Activated CD4-positive, alpha-beta T cell treated with anti-CD3 and anti-CD28 coated beads, Interleukin-2, amount 50 U/mL, for 16 hours (primary cell): ENCODE measurements at regions not wholly inside any gene's neighbourhood (a gene's known extent, or its start where the extent isn't known, plus 50 kb on each side); places are given as distances from the start of the nearest gene placed in this dataset.
"Not testable (repeated sequence)": the region's sequence is repeated elsewhere in the genome, so short reads cannot be mapped to it uniquely, and the experiment has no call there.

Experiments used
- DNase-seq: peaks from one replicate; pipeline ENCODE4 v3.0.0-alpha.2; 2020

DNA sequence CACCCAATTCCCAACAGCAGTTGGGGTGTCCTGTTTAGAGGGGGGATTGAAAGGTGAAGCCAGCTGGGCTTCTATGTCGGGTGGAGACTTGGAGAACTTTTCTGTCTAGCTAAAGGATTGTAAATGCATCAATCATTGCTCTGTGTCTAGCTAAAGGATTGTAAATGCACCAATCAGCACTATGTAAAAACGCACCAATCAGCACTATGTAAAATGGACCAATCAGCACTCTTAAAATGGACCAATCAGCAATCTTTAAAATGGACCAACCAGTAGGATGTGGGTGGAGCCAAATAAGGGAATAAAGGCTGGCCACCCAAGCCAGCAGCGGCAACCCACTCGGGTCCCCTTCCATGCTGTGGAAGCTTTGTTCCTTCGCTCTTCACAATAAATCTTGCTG lies 1518.6 kb upstream of the RAG2 start:
- not testable (repeated sequence) for DNase-seq

DNA sequence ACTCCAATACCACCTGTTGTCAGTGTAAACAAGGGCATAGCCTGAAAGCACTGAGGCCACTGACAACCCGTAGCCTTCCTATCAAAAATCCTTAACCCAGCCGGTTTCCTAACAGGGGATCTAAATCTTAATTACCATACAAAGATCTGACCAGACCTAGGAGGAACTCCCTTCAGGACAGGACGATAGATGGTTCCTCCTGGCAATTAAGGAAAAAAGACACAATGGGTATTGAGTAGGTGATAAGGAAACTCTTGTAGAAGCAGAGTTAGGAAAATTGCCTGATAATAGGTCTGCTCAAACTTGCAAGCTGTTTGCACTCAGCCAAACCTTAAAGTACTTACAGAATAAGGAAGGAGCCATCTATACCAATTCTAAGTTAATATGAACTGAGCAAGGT lies 1517.3 kb upstream of the RAG2 start:
- DNase-seq: not testable (repeated sequence)

DNA sequence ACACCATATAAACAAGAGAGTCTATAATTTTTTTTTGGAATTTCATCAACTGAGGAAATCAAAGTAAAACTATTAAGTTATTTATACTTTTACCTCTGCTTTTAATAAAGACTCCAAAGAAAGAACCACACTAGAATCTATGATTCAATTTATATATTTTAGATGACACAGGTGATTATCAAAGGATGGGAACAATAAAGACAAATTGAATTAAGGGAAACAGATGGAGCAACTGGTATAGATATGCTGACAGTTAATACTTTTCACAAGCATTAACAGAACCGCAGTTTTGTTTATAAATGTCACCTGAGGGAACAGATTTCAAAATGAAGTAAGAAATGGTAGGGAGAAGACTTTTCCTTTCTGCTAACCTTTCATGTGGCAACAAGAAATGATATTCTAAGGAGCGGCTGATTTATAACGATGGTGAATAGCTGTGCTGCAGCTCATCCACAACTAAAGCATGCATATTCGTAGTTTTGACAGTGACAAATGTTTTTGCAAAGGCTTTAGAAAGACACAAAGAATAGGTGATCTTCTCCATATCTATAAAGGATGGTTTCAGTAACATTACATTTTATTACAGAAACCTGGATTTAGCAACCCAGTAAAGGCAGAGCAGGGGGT lies 1502.9 kb upstream of the RAG2 start:
- no peak for DNase-seq

DNA sequence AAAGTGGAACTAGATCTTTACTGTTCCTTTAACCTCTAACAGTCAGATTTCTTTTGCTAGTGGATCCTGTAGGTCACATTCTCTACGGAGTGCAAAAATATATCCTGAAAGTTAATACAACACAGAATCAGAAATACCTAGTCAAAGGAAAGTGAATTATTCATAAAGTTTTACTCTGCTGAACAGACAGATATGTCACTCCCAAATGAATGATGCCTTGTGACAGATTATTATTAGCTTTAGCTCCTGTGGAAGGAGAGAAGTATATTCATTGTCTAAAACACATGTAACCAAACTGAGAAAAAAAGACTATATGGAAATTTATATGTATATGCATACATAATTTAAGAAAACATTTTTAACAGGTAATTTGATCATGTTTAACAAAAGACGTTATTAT lies 1497.2 kb upstream of the RAG2 start:
- DNase-seq: no peak

DNA sequence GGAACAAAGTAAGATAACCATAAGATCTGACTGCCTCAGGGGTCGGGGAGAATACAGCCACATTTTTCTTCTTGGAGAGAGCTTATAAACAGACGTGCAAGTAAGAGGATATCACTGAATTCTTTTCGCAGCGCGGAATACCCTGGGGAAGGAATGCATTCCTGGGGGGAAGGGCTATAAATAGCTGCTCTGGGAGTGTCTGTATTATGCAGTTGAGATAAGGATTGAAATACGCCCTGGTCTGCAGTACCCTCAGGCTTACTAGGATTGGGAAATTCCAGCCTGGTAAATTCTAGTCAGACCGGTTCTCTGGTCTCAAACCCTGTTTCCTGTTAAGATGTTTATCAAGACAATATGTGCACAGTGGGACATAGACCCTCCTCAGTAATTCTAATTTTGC lies 1491.7 kb upstream of the RAG2 start:
- no peak for DNase-seq

DNA sequence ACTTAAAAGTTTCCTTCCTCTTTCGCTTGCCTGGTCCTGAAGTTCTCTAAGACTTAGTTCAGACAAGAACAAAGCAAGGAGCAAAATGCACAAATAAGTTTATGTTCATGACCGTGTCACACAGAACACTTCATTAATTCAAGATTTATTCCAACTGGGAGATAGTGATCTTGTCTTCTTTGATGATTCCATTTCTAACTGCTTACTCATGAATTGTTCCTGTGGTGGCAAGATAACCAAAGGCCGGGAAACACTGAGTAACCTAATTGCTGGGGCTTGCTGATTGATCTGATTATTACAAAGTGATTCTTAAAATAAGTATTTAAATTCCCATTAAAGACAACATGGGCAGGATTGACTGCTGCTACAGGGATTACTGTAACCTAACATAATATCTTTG lies 1462.9 kb upstream of the RAG2 start:
- no peak for DNase-seq

DNA sequence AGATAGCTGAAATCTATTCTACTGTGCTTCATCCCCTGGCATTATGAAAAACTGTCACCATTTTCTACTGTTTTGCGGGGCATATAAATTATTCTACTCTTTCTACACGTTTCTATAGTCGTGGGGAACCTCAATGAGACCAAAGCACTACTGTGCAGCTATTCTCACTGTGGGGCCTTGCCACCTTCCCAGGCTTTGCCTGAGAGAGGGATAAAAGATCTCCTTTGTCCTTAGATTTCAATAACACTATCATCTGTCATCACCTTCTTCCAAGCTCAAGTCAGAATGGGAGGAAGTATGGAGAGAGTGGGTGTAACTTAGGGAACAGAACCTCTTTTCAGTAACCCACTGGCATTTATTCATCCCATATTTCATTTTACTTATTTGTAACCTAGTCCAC lies 1462.1 kb upstream of the RAG2 start:
- no peak for DNase-seq

DNA sequence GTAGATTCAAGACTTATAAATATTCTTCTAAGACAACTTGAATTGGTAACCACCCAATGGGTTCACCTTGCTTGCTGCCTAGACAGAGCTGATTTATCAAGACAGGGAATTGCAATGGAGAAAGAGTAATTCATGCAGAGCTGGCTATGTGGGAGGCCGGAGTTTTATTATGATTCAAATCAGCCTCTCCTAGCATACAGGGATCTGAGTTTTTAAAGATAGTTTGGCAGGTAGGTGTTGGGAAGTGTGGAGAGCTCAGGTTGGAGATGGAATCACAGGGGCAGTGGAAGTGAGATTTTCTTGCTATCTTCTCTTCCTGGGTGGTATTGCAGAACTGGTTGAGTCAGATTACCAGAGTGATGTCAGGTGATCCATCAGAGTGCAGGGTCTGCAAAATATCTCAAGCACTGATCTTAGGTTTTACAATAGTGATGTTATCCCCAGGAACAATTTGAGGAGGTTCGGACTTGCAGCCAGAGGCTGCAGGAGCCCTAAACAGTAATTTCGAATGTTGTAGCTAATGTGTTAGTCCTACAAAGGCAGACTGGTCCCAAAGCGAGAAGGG lies 1448.6 kb upstream of the RAG2 start:
- no peak for DNase-seq

DNA sequence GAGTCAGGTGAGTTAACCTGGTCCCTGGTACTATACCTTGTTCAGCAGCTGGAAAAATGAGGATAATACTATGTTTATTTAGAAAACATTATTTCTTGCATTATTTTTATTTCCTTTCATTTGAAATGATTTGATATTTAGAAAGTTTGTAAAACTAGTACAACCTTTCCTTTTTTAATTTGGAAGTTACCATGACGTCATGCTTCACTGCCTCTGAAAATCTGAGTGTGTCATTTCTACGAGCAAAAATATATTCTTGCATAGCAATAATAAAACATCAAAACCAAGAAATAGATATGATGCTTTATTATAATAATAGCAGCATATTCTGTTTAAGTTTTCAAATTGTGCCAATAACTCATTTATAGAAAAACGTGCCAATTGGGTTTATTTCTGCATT lies 1445.0 kb upstream of the RAG2 start:
- DNase-seq: no peak

DNA sequence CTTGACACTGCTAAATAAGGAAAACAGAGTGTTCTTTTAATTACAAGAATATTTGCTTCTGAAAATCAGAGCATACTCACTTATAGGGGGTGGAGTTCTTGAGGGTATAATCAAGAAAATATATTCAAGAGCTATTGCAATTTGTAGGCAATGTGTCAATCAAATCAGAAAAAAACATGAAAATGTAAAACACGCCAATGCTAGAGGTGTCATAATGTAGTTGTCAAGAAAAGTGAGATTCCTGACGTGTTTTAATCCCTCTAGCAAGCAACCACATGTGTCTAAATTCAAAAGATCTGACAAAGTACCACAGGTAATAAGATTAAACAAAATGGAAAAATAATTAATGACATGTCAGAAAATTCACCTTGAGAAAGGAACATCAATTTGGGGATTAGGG lies 1440.7 kb upstream of the RAG2 start:
- no peak for DNase-seq

DNA sequence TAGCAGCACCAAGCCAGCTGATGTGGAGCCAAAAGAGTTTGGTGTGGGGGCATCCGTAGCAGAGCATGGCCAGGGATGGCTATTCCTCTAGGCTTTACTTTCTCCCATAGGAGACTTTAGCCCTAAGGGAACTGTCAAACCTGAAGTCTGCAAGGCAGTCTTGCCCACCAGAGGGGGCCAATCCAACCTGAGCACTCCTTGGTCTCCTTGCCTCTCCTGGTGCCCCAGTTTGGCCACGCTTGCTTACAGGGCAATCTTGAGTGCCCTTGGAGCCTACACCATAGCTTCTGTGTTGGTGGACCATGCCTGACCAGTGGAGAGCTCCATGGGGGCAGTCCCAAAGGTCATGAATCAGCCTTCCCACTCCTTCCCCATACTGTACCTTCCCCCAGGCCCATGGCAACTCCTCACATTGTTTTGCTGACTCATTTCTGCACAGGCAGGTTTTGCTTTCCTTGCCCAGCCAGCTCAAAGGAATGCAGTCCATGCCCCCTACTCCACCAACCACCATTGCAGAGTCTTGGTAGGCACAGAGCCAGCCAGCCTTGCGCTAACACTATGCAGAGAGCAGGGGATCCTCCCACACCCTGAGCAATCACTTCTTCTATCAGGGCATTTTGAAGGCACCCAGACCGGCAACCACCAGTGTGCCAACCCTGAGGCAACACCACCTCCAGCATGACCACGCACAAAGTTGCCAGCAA lies 1421.2 kb upstream of the RAG2 start:
- no peak for DNase-seq

DNA sequence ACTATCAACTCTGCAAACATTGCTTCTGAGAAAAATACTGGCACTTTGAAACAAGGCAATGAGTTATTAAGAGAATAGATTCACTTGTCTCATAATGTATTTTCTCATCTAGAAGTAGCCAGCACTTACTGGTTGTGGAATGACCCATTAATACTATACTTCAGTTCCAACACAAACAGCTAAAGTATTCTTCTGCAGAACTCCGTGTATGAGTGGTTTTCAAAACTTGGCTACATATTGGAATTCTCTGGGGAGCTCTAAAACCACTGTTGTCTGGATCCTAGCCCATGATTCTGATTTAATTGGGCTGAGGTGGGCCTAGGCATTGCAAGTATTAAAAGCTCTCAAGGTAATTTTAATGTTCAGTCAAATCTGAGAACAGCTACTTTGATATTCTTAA lies 1416.4 kb upstream of the RAG2 start:
- no peak for DNase-seq

DNA sequence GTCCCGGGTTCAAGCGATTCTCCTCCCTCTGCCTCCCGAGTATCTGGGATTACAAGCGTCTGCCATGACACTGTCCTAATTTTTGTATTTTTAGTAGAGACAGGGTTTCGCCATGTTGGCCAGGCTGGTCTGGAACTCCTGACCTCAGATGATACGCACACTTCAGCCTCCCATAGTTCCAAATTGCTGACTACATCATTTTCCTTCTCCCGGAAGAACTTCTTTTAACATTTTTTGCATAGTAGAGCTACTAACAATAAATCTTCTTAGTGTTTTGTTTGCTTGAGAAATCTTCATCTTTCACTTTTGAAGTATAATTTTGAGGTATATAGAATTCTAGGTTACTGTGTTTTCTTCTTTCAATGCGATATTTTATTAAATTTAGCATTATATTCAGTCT lies 1415.1 kb upstream of the RAG2 start:
- no peak for DNase-seq

DNA sequence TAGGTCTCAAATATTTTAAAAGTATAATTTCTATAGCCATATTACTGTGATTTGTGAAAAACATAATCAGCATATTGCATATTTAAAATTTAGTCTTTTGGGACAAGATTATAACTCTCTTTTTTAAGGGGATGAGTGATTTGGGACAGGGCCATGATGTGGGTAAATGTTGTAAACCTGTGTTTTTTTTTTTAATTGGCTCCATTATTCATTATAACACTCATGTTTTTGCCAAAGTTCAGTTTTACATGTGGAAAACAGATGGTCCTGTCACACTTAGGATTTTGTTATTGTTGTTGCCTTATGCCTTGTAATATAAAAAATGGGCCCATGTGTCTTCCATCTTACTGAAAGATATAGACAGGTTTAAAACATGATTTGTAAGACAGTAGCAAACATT lies 1413.5 kb upstream of the RAG2 start:
- no peak for DNase-seq

DNA sequence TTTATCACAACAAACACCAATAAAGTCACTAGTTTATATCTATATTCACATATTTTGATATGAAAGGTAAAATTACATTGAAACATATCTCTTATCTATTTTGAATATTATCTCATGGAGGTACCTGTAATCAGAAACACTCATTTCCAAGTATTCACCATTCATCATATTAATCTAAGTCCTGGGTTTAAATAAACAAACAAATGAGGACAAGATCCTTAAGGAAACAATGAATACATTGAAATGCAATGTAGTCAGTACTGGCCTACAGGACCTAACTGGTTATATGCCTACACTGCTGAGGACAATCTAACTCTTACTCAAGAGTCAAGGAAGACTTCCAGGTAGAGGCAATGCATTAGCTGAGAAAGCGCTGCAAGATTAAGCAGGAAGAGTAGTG lies 1411.9 kb upstream of the RAG2 start:
- DNase-seq: no peak

DNA sequence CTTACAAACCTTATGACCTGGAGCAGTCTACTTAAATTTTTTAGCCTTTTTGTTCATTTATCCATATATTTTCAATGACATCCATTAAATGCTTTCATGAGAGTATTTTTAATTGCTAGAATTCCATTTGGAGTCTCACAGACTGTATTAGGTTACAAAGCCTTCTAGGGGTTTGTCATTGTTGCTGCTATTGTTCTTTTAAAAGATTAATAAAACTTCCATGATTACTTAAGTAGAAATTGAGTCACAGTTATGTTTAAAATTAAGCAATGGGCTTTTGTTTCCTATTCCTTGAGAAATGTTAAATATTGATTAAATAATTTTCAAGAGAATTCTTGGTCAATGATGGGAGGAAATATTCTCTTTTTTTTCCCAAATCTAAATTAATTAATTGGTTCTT lies 1408.4 kb upstream of the RAG2 start:
- DNase-seq: no peak

DNA sequence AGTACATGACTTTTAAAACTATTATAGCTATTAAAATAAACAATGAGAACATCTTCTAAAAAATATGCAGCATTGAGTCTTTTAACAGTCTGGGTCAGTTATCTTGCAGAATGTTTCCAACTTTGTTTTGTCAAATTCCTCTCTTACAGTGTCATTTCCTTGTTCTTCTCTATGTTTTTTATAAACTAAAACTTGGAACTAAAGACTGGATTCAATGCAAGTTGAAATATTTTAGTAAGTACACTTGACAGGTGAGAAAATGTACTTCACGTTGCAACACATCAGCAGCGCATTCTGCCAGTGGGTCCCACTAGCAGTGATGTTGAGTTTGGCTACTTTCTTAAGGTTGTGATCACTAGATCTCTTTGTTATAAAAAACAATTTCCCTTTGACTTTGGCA lies 1407.6 kb upstream of the RAG2 start:
- DNase-seq: no peak

DNA sequence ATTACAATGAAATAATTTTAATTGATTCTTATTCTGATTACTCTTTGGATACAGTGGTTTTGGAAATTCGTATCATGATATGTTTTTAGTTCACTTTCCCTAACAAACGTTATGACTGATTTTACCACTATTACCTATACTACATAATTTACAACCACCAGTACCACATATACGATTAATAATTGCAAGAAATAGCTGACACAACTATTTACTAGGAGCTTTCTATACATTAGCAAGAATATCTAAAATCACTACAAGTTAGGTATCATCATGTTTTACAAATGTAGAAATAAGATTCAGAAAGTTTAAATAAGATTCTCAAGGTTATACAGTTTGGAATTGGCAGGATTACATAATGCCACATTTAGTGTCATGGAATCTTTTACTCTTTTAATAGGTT lies 1401.1 kb upstream of the RAG2 start:
- no peak for DNase-seq

DNA sequence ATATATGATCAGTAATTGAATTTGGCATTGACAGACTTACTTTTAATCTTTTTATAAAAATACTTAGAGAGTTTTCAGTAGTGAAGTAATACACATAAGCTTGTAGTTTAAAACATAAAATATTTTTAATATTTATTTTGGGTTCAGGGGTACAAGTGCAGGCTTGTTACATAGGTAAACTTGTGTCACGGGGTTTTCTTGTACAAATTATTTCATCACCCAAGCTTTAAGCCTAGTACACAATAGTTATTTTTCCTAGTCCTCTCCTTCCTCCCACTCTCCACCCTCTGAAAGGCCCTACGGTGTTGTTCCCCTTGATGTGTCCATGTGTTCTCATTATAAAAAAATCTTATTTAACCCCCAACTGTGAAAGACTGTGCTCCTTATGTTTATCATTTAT lies 1397.8 kb upstream of the RAG2 start:
- DNase-seq: no peak

DNA sequence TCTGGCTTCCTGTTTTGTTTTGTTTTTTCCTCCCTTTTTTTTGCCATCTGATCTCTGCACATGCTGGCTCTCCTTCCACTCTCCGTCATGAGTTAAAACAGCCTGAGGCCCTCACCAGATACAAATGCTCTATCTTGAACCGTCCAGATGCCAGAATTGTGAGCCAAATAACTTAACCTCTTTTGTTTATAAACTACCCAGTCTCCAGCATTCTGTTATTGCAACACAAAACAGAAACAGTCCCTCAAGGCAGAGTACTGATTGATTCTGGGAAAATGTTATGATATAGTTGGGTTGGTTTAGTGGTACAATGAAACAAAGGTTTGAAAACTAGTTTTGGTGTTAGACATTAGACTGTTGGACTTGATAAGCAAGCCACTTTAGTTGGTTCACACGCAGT lies 1390.0 kb upstream of the RAG2 start:
- DNase-seq: no peak

DNA sequence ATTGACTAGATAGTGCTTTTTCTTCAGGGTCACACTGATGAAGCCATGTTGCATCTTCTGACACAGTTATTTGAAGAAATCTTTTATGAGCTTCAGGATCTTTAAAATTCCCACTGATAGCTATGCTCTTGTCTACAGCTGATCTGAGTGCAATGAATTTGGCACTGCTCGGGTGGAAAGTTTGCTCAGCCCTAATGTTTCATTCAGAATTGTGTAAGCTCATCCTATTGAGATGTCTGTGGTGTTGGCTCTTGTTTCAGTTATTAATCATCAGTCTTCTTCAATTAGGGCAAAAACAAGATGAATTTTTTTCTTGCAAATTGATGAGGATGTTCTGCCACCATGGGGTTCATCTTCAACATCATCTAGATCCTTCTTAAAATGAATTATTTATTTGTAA lies 1387.0 kb upstream of the RAG2 start:
- DNase-seq: no peak

DNA sequence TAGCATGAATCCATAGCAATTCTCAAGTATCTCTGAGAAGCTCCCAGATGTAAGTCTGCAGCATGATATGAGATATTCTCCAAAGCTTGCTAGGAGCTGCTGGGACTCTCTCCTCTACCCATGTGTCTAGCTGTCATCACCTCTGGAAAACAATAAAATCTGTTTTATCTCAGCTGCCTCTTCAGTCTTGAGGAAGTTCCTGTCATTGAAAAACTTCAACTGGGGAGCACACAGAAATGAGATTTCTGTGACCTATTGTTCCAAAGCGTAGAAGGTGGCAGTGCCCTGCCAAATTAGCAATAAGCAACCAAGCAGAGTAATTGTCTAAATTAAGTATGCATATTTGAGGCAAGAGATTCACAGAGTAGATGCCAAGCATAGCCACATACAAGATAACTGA lies 1380.6 kb upstream of the RAG2 start:
- no peak for DNase-seq

DNA sequence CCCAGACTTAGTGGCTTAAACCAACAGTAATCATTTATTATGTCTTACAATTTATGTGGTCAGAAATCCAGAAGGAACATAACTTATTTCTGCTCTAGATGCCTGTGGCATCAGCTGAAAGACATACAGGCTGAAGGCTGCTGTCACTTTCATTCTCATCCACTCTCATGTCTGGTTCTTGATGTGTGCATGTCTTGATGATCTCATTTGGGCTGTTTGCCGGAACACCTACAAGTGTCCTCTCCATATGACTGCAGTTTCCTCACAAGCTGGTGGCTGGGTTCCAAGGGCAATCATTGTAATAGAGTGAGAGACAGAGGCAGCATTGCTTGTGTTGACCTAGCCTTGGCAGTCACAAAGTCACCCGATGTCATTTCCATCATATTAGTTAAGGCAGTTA lies 1375.9 kb upstream of the RAG2 start:
- no peak for DNase-seq

DNA sequence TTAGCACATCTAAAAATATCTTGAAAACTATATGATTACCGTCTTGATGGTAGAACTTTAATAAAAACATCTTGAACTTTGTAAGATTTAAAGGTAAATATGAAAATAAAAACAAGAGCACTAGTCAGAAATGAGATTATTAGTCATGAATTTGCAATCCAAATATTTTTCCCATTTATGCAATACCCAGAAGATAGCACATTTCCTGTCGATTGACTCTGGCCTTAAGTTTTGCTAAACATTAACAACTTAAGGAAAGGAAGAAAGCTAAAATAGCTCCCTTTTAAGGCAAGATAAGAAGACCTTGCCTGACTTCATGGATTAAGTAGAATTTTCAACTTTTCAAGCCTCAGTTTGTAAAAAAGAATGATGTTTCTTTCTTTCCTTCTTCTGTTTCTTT lies 1374.7 kb upstream of the RAG2 start:
- DNase-seq: no peak

DNA sequence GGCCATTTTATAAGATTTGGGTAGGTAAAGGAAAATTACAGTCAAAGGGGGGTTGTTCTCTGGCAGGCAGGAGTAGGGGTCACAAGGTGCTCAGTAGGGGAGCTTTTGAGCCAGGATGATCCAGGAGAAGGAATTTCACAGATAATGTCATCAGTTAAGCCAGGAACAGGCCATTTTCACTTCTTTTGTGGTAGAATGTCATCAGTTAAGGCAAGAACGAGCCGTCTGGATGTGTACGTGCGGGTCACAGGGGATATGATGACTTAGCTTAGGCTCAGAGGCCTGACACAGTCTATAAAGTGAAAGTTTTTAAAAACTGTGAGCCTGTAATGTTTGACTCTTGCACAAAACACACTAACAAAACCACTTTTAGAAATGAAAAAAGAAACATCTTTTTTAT lies 1371.3 kb upstream of the RAG2 start:
- not testable (repeated sequence) for DNase-seq
